GM18507 (cell line): ENCODE measurements at regions not wholly inside any gene's neighbourhood (a gene's known extent, or its start where the extent isn't known, plus 50 kb on each side); places are given as distances from the start of the nearest gene placed in this dataset.
"Not testable (repeated sequence)": the region's sequence is repeated elsewhere in the genome, so short reads cannot be mapped to it uniquely, and the experiment has no call there.

ENCODE experiments used
- DNase-seq: peaks from one replicate; pipeline ENCODE4 v3.0.0; 2011; ENCODE audit warnings: low read depth; ENCODE audit not compliant: insufficient read length; ENCODE audit errors: extremely low spot score
- FAIRE-seq: peaks from 2 replicates; lab custom pipeline; 2011; peaks lifted over from hg19 to GRCh38; lab: Jason Lieb, UNC

DNA sequence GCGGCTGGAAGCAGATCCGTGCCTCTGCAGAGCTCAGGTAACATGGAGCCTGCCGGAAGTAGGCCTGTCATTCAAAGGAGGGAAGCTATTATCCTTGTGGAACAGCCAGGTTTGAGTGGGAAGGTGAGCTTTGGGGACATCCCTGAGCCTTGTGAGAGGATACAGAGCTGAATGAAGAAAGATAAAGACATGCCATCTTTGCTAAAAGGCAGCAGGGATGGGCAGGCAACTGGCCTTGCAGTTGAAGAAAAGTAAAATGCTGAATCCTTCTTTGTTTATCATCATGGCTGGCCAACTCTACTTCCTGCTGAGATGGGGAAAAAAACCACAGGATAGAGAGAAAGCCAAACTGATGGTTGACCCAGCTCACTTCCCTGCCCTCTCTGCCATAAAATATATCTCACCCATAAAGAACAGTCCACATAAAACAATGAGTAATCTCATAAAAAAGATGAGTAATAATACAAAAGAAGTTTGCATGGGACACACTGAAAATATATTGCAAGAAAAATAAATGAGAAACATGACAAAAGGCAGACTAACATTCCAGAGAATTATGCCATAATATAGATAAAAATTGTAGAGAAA, 226.3 kb downstream of the DLEU7 start:
- FAIRE-seq (no peak), DNase-seq (no peak)

DNA sequence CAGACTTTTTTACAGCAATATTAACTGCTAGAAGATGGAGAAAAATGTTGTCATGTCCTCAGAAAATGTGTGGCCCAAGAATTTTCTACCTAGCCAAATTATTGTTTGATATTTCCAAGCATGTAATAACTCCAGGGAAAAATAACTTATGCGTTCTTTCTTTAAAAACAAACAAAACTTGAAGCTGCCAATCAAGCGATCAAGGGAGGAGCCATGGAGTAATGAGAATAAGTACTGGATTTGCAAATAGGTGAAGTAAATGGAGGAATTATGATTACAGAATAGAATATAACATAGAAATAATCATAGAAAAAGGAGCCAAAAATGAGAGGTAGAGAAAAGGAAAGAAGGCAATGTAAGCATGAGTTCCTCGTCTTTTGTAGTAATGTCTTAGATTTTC, 225.3 kb downstream of the DLEU7 start:
- no peak for DNase-seq
- FAIRE-seq, result no peak

DNA sequence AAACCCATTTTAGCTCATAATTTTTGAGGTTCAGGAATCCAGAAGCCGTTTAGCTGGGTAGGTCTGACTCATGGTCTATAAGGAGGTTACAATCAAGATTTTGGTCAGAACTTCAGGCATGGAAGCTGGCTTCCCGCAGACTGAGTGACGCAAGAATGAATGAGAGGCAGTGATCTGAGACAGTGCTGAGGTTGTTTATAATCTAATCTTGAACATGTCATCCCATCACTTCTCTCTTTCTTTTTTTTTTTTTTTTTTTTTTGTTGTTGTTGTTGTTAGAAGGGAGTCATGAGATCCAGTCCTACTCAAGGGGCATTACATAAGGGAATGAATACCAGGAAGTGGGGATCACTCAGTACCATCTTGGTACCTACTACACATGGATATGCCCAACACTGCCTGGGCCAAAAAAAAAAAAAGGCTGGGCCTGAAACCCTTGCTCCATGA, 217.4 kb downstream of the DLEU7 start:
- no peak for FAIRE-seq
- DNase-seq, result no peak

DNA sequence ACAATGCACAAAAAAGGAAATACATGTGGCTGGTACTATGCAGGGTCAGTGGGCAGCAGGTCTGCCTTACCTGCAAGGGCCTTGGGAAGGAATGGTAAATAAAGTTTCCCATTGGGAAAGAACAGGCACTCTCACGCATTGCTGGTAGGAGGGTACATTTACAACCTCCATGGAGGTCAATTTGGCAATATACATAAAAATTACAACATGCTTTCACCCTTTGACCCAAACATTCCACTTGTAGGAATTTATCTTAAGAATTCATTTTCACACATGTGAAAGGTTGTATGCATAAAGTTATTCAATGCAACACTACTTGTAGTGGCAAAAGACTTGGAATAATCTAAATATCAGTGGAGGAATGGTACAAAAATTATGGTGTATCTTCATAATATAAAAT, 216.4 kb downstream of the DLEU7 start:
- FAIRE-seq, result no peak
- no peak for DNase-seq

DNA sequence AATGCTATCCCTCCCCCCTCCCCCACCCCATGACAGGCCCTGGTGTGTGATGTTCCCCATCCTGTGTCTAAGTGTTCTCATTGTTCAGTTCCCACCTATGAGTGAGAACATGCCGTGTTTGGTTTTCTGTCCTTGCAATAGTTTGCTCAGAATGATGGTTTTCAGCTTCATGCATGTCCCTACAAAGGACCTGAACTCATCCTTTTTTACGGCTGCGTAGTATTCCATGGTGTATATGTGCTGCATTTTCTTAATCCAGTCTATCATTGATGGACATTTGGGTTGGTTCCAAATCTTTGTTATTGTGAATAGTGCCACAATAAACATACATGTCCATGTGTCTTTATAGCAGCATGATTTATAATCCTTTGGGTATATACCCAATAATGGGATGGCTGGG, 215.0 kb downstream of the DLEU7 start:
- not testable (repeated sequence) for DNase-seq, FAIRE-seq

- no peak for FAIRE-seq
- DNase-seq, result no peak
Observed at GRCh38 chr13:50629497-50629896, 214.0 kb downstream of the DLEU7 start.

DNA sequence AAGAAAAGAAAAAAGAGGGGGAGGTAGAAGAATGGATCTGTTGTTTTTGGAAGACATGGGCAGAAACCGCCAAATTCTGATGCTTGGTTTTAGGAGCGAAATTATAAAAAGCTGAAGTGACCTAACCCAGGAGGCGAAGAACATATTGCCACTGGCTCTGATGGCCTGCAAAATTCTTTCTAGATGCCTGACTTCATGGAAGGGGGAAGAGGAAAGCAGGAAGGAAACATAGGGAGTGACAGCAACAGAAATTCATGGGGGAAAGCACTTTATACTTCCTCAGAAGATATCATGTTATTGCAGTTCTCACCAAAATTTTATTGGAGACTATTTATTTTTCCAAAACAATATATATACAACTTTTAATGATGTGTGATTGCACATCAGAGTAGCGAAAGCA, 213.5 kb downstream of the DLEU7 start:
- no peak for FAIRE-seq
- DNase-seq, result no peak

DNA sequence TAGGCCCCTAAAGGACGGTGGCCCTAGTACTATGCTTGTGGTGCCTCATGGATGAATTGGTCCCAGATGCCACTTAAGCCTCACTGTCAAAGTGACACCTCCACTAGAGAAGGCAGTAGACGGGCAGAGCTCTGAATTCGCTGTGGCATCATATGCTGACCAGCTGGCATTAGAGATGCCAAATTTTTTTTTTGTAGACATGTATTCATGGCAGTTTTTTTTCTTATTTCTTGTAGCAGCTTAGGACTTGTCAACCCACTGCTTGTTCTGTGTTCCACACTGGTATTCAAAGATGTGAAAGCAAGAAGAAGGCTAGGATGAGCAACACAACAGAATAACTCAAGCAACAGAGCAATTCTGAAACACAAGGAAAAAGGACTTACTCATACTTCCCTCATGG, 212.5 kb downstream of the DLEU7 start:
- FAIRE-seq, result no peak

GRCh38 chr13:50634339-50634738, 209.2 kb downstream of the DLEU7 start:
- FAIRE-seq, result no peak
- DNase-seq, result no peak

More for the DNA sequence above, 212.5 kb downstream of the DLEU7 start:
- DNase-seq, result no peak

GRCh38 chr13:50635504-50635903, 208.0 kb downstream of the DLEU7 start:
- FAIRE-seq (peak; percentile 29), DNase-seq (no peak)

GRCh38 chr13:50636007-50636704, 207.3 kb downstream of the DLEU7 start:
- FAIRE-seq (peak; percentile 73), DNase-seq (no peak)

GRCh38 chr13:50643060-50643459, 200.4 kb downstream of the DLEU7 start:
- no peak for DNase-seq
- FAIRE-seq, result no peak

GRCh38 chr13:50644081-50644871, 199.2 kb downstream of the DLEU7 start:
- FAIRE-seq (no peak), DNase-seq (no peak)

GRCh38 chr13:50645092-50645491, 198.4 kb downstream of the DLEU7 start:
- FAIRE-seq (no peak), DNase-seq (no peak)

DNA sequence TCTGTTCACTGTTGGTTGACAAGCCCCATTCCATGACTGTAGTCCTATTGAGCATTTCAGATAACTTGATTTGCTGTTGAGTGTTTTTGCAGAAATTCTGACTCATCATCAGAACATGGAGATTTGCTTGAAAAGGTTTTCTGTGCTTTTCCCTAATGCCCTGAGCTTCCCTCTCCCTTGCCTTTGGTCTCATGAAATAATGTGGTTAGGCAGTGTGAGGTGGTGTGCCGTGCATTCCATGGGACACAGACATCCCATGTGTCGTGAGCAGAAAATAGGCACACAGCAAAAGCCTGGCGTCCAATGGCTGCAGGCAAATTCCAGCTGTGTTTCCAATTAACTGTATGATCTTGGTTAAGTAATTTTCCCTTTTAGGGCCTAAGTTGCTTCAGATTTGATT, 197.4 kb downstream of the DLEU7 start:
- no peak for FAIRE-seq
- no peak for DNase-seq

DNA sequence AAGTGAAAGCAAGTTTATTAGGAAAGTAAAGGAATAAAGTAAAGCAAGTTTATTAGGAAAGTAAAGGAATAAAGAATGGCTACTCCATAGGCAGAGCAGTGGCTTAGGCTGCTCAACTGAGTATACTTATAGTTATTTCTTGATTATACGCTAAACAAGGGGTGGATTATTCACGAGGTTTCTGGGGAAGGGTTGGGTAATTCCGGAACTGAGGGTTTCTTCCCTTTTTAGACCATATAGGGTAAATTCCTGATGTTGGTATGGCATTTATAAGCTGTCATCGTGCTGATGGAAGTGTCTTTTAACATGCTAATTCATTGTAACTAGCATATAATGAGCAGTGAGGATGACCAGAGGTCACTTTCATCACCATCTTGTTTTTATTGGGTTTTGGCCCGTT, 194.3 kb downstream of the DLEU7 start:
- DNase-seq (no peak), FAIRE-seq (no peak)

GRCh38 chr13:50650592-50651504, 192.6 kb downstream of the DLEU7 start:
- no peak for FAIRE-seq
- DNase-seq, result no peak

DNA sequence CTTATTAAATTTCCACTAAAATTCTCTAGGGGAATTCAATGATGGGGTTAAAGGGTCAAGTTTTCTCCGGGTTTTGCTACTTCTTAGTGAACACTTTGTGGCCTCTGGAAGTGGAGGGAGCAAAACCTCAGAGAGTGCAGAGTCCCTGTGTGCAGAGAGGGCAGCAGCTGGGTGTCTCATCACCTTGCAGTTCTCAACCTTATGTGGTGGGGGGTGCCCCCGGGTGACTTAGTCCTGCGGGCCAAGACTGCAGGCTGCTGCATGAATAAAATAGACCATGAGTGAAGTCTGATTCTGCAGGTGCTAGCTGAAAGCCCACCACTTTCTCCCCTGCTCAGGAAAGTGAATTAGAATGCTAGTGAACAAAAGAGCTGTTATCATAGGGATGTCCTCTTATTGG, 191.6 kb downstream of the DLEU7 start:
- DNase-seq (no peak), FAIRE-seq (no peak)

DNA sequence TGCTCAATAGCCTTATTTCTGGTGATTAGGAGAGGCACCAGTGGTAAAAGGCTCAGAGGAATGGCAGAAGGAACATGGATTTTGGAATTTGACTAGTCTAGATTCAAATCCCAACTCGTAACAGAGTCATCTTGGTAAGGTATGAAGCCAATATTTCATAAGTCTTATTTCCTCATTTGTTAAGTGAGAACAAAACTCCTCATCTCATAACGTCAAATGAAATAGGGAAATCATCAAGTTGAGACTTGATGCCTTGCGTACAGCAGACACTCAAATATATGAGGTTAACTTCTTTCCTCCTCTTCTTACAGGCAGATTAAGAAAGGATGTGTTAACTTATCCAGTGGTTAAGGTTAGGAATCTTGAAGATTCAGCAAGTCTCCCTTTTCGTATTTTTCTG, 189.2 kb downstream of the DLEU7 start:
- FAIRE-seq (no peak), DNase-seq (no peak)

- not testable (repeated sequence) for FAIRE-seq, DNase-seq
Observed at GRCh38 chr13:50661881-50662280, 181.6 kb downstream of the DLEU7 start.
